ENCODE measurements at regions not wholly inside any gene's neighbourhood (a gene's known extent, or its start where the extent isn't known, plus 50 kb on each side); places are given as distances from the start of the nearest gene placed in this dataset.

- DNase-seq (ENCODE audit: low read depth in 2 of 3, low spot score in 2 of 3) = no peak
Observed at GRCh38 chr13:104065328-104065727, 999.1 kb upstream of the SLC10A2 start.

GRCh38 chr13:104057861-104058260, 991.6 kb upstream of the SLC10A2 start:
- DNase-seq (ENCODE audit: low read depth in 2 of 3, low spot score in 2 of 3) = no peak

- no peak for DNase-seq (ENCODE audit: low read depth in 2 of 3, low spot score in 2 of 3)
Observed at GRCh38 chr13:104045907-104046306, 979.7 kb upstream of the SLC10A2 start.

- no peak for DNase-seq (ENCODE audit: low read depth in 2 of 3, low spot score in 2 of 3)
Observed at GRCh38 chr13:104043184-104043583, 977.0 kb upstream of the SLC10A2 start.

- DNase-seq (ENCODE audit: low read depth in 2 of 3, low spot score in 2 of 3) = no peak
Observed at GRCh38 chr13:104034891-104035290, 968.7 kb upstream of the SLC10A2 start.

GRCh38 chr13:104025303-104025702, 959.1 kb upstream of the SLC10A2 start:
- no peak for DNase-seq (ENCODE audit: low read depth in 2 of 3, low spot score in 2 of 3)

- no peak for DNase-seq (ENCODE audit: low read depth in 2 of 3, low spot score in 2 of 3)
Observed at GRCh38 chr13:104024416-104025170, 958.4 kb upstream of the SLC10A2 start.

GRCh38 chr13:104021806-104022397, 955.7 kb upstream of the SLC10A2 start:
- DNase-seq (ENCODE audit: low read depth in 2 of 3, low spot score in 2 of 3) = no peak

- no peak for DNase-seq (ENCODE audit: low read depth in 2 of 3, low spot score in 2 of 3)
Observed at GRCh38 chr13:104017317-104017716, 951.1 kb upstream of the SLC10A2 start.

- no peak for DNase-seq (ENCODE audit: low read depth in 2 of 3, low spot score in 2 of 3)
Observed at GRCh38 chr13:104015646-104016396, 949.6 kb upstream of the SLC10A2 start.

- DNase-seq (ENCODE audit: low read depth in 2 of 3, low spot score in 2 of 3) = no peak
Observed at GRCh38 chr13:104014803-104015645, 948.8 kb upstream of the SLC10A2 start.

GRCh38 chr13:104011505-104012241, 945.5 kb upstream of the SLC10A2 start:
- DNase-seq (ENCODE audit: low read depth in 2 of 3, low spot score in 2 of 3) = no peak

- no peak for DNase-seq (ENCODE audit: low read depth in 2 of 3, low spot score in 2 of 3)
Observed at GRCh38 chr13:104008541-104009435, 942.6 kb upstream of the SLC10A2 start.

GRCh38 chr13:104008075-104008474, 941.9 kb upstream of the SLC10A2 start:
- DNase-seq (ENCODE audit: low read depth in 2 of 3, low spot score in 2 of 3) = no peak

- DNase-seq (ENCODE audit: low read depth in 2 of 3, low spot score in 2 of 3) = no peak
Observed at GRCh38 chr13:104006625-104007075, 940.4 kb upstream of the SLC10A2 start.

- no peak for DNase-seq (ENCODE audit: low read depth in 2 of 3, low spot score in 2 of 3)
Observed at GRCh38 chr13:104004572-104004971, 938.4 kb upstream of the SLC10A2 start.

- no peak for DNase-seq (ENCODE audit: low read depth in 2 of 3, low spot score in 2 of 3)
Observed at GRCh38 chr13:104002216-104002615, 936.0 kb upstream of the SLC10A2 start.

- no peak for DNase-seq (ENCODE audit: low read depth in 2 of 3, low spot score in 2 of 3)
Observed at GRCh38 chr13:104001766-104002165, 935.5 kb upstream of the SLC10A2 start.

GRCh38 chr13:103996733-103997132, 930.5 kb upstream of the SLC10A2 start:
- no peak for DNase-seq (ENCODE audit: low read depth in 2 of 3, low spot score in 2 of 3)
